Inflammatory macrophage treated with lipopolysaccharide for 1 hour (primary cell): ENCODE measurements at regions not wholly inside any gene's neighbourhood (a gene's known extent, or its start where the extent isn't known, plus 50 kb on each side); places are given as distances from the start of the nearest gene placed in this dataset.

Experiments used
- DNase-seq, 2 donors: peaks; one replicate each; pipeline ENCODE4 v3.0.0-alpha.2; 2020 to 2022

DNA sequence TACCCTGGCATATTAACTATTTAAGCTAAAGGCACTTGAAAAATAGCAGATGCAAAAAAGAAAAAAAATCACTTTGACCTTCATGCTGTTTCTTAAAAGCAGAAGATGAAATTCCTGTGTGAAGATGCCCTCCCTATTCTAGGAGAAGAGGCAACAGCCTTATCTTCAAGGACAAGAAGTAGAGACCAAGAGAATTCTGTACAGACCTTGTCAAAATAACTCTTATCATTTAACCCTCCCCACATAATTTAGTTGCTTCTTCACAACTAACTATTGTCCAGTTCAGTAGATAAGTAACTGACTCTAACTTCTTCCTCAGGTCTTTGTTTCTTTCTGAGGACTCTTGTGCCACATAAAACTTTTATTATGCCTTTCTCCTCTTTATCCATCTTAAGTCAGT, 72.0 kb upstream of the MARCHF10 start:
- no peak for DNase-seq

- no peak for DNase-seq
Measured at GRCh38 chr17:62876673-62877405, 68.7 kb upstream of the MARCHF10 start.

GRCh38 chr17:62876063-62876462, 67.9 kb upstream of the MARCHF10 start:
- no peak for DNase-seq

DNA sequence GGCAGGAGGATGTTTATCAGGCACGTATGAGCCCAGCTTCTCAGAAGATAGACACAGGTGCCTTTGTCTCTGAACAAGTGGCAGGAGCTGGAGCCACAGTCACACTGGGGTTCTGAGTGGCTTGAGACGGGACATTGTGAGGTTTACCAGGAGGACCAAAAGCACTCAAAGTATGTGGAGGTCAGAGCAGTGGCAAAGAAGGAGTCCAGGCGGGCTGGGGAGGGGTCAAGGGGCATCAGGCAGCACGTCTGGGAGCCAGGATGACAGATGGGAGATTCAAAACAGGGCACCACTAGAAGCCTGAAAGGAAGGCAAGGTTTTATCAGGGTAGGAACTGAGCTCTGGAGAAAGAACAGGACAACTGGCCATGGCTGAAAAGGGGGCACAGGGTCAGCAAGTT, 67.2 kb upstream of the MARCHF10 start:
- no peak for DNase-seq

GRCh38 chr17:62871291-62871690, 63.2 kb upstream of the MARCHF10 start:
- no peak for DNase-seq

- DNase-seq: no peak
Measured at GRCh38 chr17:62870552-62870971, 62.4 kb upstream of the MARCHF10 start.

GRCh38 chr17:62870030-62870541, 62.0 kb upstream of the MARCHF10 start:
- no peak for DNase-seq

DNA sequence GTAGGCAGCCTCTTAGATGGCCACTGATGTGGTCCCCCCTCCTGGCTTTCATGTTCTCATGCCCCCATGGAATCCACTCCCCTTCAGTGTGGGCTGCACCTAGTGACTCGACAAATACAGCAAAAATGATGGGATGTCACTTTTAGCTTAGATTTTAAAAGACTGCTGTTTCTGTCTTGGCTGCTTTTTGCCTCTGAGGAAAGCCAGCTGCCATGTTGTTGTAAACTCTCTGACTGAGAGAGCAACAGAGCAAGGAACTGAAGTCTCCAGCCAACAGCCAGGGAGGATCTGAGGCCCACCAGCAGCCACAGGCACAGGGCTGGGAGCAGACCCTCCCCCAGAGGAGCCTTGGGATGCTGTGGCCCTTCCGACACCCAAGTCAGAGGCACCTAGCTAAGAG, 60.6 kb upstream of the MARCHF10 start:
- DNase-seq: no peak

DNA sequence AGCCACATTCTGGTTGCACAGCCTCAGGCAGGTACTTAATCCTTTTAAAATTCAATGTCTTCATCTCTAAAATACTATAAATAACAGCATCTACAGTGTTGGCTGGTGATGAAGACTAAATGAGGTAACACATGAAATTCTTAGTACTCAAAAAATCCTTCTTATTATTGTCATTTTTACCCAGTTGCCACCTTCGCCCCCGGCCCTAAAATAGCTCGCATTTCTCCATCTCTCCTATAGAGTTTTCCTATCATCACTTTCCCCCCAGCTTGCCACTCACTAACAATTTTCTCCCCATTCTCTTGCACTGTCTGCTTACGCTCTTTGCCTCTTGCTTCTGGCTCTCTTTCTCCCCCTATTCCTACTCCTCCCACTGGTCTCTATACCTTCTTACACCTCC, 59.9 kb upstream of the MARCHF10 start:
- DNase-seq: no peak

DNA sequence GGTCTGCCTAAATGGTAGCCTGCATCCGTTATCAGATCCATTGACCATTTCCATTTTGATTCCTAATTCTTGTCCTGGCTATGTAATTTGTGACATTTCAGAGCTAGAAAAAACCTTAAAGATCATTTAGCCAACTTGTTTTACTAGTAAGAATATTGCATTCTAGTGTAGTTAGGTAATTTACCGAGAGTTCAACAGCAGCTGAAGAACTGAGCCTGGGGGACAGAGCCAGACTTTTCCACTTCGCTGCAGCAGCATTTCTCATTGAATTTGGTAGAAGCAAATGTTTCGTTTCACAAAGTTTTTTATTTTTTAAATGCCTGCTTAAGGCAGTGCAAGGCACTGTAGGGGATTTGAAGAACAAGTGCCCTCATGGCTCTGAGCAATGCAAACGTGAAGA, 59.2 kb upstream of the MARCHF10 start:
- DNase-seq: no peak

GRCh38 chr17:62866471-62866870, 58.4 kb upstream of the MARCHF10 start:
- DNase-seq: no peak

GRCh38 chr17:62865586-62865985, 57.5 kb upstream of the MARCHF10 start:
- DNase-seq: no peak

DNA sequence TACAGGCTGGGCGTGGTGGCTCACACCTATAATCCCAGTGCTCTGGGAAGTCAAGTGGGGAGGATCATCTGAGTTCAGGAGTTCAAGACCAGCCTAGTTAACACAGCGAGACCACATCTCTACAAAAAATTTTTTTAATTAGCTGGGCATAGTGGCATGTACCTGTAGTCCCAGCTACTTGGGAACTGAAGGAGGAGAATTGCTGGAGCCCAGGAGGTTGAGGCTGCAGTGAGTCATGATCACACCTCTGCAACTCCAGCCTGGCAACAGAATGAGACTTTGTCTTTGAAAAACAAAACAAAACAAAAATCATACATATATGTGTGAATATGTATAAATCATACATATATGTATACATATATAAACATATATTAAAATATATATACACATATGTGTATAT, 54.1 kb upstream of the MARCHF10 start:
- no peak for DNase-seq

GRCh38 chr17:62860962-62861873, 53.1 kb upstream of the MARCHF10 start:
- DNase-seq: no peak

- no peak for DNase-seq
Measured at GRCh38 chr17:62859146-62859545, 51.0 kb upstream of the MARCHF10 start.
